ENCODE measurements at regions not wholly inside any gene's neighbourhood (a gene's known extent, or its start where the extent isn't known, plus 50 kb on each side); places are given as distances from the start of the nearest gene placed in this dataset.

- no peak for TF ChIP-seq ZBTB7A (IDR thresholded peaks at IDR 0.05; ENCODE audit: low read depth)
- TF ChIP-seq TEAD4 (IDR thresholded peaks at IDR 0.05), result no peak
- TF ChIP-seq USF1 (IDR thresholded peaks at IDR 0.05), result no peak
- no peak for TF ChIP-seq RAD21 (IDR thresholded peaks at IDR 0.05; ENCODE audit: low read depth)
- no peak for TF ChIP-seq MAX (IDR thresholded peaks at IDR 0.05)
- no peak for TF ChIP-seq CEBPB (IDR thresholded peaks at IDR 0.05)
- TF ChIP-seq TAF1 (IDR thresholded peaks at IDR 0.05; ENCODE audit: low read depth), result no peak
- TF ChIP-seq NFIC (IDR thresholded peaks at IDR 0.05), result no peak
- no peak for TF ChIP-seq FOXM1 (IDR thresholded peaks at IDR 0.05; ENCODE audit: borderline replicate concordance, low read depth)
- no peak for TF ChIP-seq YY1 (IDR thresholded peaks at IDR 0.05; ENCODE audit: low read depth)
- TF ChIP-seq REST (IDR thresholded peaks at IDR 0.05; ENCODE audit: low read depth), result no peak
- TF ChIP-seq TCF12 (IDR thresholded peaks at IDR 0.05; ENCODE audit: low read depth), result no peak
- TF ChIP-seq EGR1 (IDR thresholded peaks at IDR 0.05), result no peak
- no peak for TF ChIP-seq CREB1 (IDR thresholded peaks at IDR 0.05; ENCODE audit: low read depth)
- no peak for TF ChIP-seq EP300 (IDR thresholded peaks at IDR 0.05; ENCODE audit: borderline replicate concordance)
Measured at GRCh38 chr7:41447450-41448042, 255.3 kb downstream of the INHBA start.

- no peak for TF ChIP-seq NFIC (IDR thresholded peaks at IDR 0.05)
- TF ChIP-seq REST (IDR thresholded peaks at IDR 0.05; ENCODE audit: low read depth), result no peak
- no peak for TF ChIP-seq EP300 (IDR thresholded peaks at IDR 0.05; ENCODE audit: borderline replicate concordance)
- TF ChIP-seq TEAD4 (IDR thresholded peaks at IDR 0.05), result no peak
- no peak for TF ChIP-seq CEBPB (IDR thresholded peaks at IDR 0.05)
- no peak for TF ChIP-seq USF1 (IDR thresholded peaks at IDR 0.05)
- TF ChIP-seq CREB1 (IDR thresholded peaks at IDR 0.05; ENCODE audit: low read depth), result no peak
- no peak for TF ChIP-seq EGR1 (IDR thresholded peaks at IDR 0.05)
- no peak for TF ChIP-seq ZBTB7A (IDR thresholded peaks at IDR 0.05; ENCODE audit: low read depth)
- TF ChIP-seq FOXM1 (IDR thresholded peaks at IDR 0.05; ENCODE audit: borderline replicate concordance, low read depth), result no peak
- TF ChIP-seq MAX (IDR thresholded peaks at IDR 0.05), result no peak
- TF ChIP-seq YY1 (IDR thresholded peaks at IDR 0.05; ENCODE audit: low read depth), result no peak
- no peak for TF ChIP-seq TCF12 (IDR thresholded peaks at IDR 0.05; ENCODE audit: low read depth)
- TF ChIP-seq RAD21 (IDR thresholded peaks at IDR 0.05; ENCODE audit: low read depth), result no peak
- TF ChIP-seq TAF1 (IDR thresholded peaks at IDR 0.05; ENCODE audit: low read depth), result no peak
Measured at GRCh38 chr7:41446606-41447449, 256.1 kb downstream of the INHBA start.

GRCh38 chr7:41445946-41446345, 256.9 kb downstream of the INHBA start:
- TF ChIP-seq EP300 (IDR thresholded peaks at IDR 0.05; ENCODE audit: borderline replicate concordance) (no peak), REST (IDR thresholded peaks at IDR 0.05; ENCODE audit: low read depth) (no peak)

GRCh38 chr7:41445432-41445831, 257.5 kb downstream of the INHBA start:
- TF ChIP-seq REST (IDR thresholded peaks at IDR 0.05; ENCODE audit: low read depth) (no peak), CEBPB (IDR thresholded peaks at IDR 0.05) (no peak), YY1 (IDR thresholded peaks at IDR 0.05; ENCODE audit: low read depth) (no peak), EGR1 (IDR thresholded peaks at IDR 0.05) (no peak), USF1 (IDR thresholded peaks at IDR 0.05) (no peak), TCF12 (IDR thresholded peaks at IDR 0.05; ENCODE audit: low read depth) (no peak), FOXM1 (IDR thresholded peaks at IDR 0.05; ENCODE audit: borderline replicate concordance, low read depth) (no peak), CREB1 (IDR thresholded peaks at IDR 0.05; ENCODE audit: low read depth) (no peak), ZBTB7A (IDR thresholded peaks at IDR 0.05; ENCODE audit: low read depth) (no peak), TAF1 (IDR thresholded peaks at IDR 0.05; ENCODE audit: low read depth) (no peak), RAD21 (IDR thresholded peaks at IDR 0.05; ENCODE audit: low read depth) (no peak), NFIC (IDR thresholded peaks at IDR 0.05) (no peak), TEAD4 (IDR thresholded peaks at IDR 0.05) (no peak), MAX (IDR thresholded peaks at IDR 0.05) (no peak), EP300 (IDR thresholded peaks at IDR 0.05; ENCODE audit: borderline replicate concordance) (no peak)

Data from Ishikawa (cell line).